HFF-Myc (cell line): ENCODE measurements at regions not wholly inside any gene's neighbourhood (a gene's known extent, or its start where the extent isn't known, plus 50 kb on each side); places are given as distances from the start of the nearest gene placed in this dataset.

ENCODE experiments used
- DNase-seq: peaks from one replicate; pipeline ENCODE4 v3.0.0-alpha.2; 2011; ENCODE audit warnings: low read depth; ENCODE audit errors: extremely low read depth
- H3K4me3 ChIP-seq: replicated peaks from 2 replicates; pipeline ENCODE4 v1.5.1; 2011; ENCODE audit warnings: low read depth, mild to moderate bottlenecking, control low read depth, low read length
- CTCF ChIP-seq: IDR thresholded peaks from 2 replicates; pipeline ENCODE4 v1.5.1; 2012; ENCODE audit warnings: mild to moderate bottlenecking, low read depth, low read length, control low read depth; ENCODE audit errors: missing control alignments

- no peak for DNase-seq
- no peak for TF ChIP-seq CTCF
- H3K4me3 ChIP-seq: no peak overlapping the region
Observed at GRCh38 chr3:168288511-168289401, 193.0 kb upstream of the GOLIM4 start.

- DNase-seq: no peak
- TF ChIP-seq CTCF: no peak
- H3K4me3 ChIP-seq: no peak overlapping the region
Observed at GRCh38 chr3:168285506-168285905, 189.8 kb upstream of the GOLIM4 start.

GRCh38 chr3:168284728-168285127, 189.0 kb upstream of the GOLIM4 start:
- no peak overlapping the region for H3K4me3 ChIP-seq
- TF ChIP-seq CTCF: no peak
- no peak for DNase-seq

- no peak overlapping the region for H3K4me3 ChIP-seq
- no peak for DNase-seq
- TF ChIP-seq CTCF: no peak
Observed at GRCh38 chr3:168275662-168276061, 179.9 kb upstream of the GOLIM4 start.

- no peak overlapping the region for H3K4me3 ChIP-seq
- TF ChIP-seq CTCF: no peak
- DNase-seq: no peak
Observed at GRCh38 chr3:168273917-168274316, 178.2 kb upstream of the GOLIM4 start.

GRCh38 chr3:168273036-168273435, 177.3 kb upstream of the GOLIM4 start:
- no peak for DNase-seq
- no peak overlapping the region for H3K4me3 ChIP-seq
- TF ChIP-seq CTCF: no peak
